Tibial nerve (tissue), 4 donors: ENCODE measurements at regions not wholly inside any gene's neighbourhood (a gene's known extent, or its start where the extent isn't known, plus 50 kb on each side); places are given as distances from the start of the nearest gene placed in this dataset.

Source experiments
- CTCF ChIP-seq, 5 experiments: fragments of 200-600 bp in 3 of 5; fragments of 450-650 bp in 2 of 5; sonication (generic) in 3 of 5; IDR thresholded peaks; one replicate each; pipeline ENCODE4 v1.5.1; 2016 to 2019; ENCODE audit warnings: antibody characterized with exemption in 5 of 5, mild to moderate bottlenecking in 3 of 5, moderate library complexity in 2 of 5
- EP300 ChIP-seq, 2 donors: sonication (generic); formaldehyde crosslinking; IDR thresholded peaks; one replicate each; pipeline ENCODE4 v1.6.1; 2017; ENCODE audit warnings: antibody characterized with exemption in 2 of 2, mild to moderate bottlenecking in 1 of 2

GRCh38 chr2:116761864-116762263, 1052.6 kb upstream of the DDX18 start:
- TF ChIP-seq EP300 (IDR thresholded peaks at IDR 0.05) (no peak), CTCF (IDR thresholded peaks at IDR 0.05) (no peak)
